ENCODE measurements at regions not wholly inside any gene's neighbourhood (a gene's known extent, or its start where the extent isn't known, plus 50 kb on each side); places are given as distances from the start of the nearest gene placed in this dataset.
"Not testable (repeated sequence)": the region's sequence is repeated elsewhere in the genome, so short reads cannot be mapped to it uniquely, and the experiment has no call there.

- intact Hi-C loops (cut with DNase I), result no loop called here
These were observed 281.9 kb upstream of the MAF start for GRCh38 chr16:79882340-79883005.

DNA sequence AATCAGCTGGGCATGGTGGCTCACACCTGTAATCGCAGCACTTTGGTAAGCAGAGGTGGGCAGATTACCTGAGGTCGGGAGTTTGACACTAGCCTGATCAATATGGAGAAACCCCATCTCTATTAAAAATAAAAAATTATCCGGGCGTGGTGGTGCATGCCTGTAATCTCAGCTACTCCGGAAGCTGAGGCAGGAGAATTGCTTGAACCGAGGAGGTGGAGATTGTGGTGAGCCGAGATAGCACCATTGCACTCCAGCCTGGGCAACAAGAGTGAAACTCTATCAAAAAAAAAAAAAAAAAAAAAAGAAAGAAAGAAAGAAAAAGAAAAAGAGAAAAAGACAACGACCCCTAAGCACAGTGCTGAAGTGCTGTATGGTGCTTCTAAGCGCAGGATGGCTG lies 280.6 kb upstream of the MAF start:
- intact Hi-C loops (cut with DNase I); DNase-seq: not testable (repeated sequence)

More at GRCh38 chr16:79882340-79883005, 281.9 kb upstream of the MAF start:
- no peak for DNase-seq

DNA sequence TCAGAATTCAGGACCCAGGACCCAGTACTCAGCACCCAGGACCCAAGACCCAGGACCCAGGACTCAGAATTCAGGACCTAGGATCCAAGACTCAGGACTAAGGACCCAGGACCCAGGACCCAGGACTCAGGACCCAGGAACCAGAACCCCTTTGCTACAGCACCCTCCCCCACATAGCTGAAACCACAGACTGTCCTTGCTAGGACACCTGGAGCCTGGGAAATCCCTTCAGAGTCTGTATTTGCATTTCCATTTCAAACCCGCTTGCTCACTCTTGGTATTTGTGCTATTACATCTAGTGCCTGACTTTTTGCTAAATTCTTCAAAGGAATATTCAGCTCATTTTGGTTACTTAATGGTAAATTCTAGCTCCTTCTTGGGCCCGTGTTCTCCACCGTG lies 275.8 kb upstream of the MAF start:
- DNase-seq, result no peak
- intact Hi-C loops (cut with DNase I), result no loop called here

GRCh38 chr16:79874391-79874790 lies 273.9 kb upstream of the MAF start:
- intact Hi-C loops (cut with DNase I), result no loop called here
- no peak for DNase-seq

DNA sequence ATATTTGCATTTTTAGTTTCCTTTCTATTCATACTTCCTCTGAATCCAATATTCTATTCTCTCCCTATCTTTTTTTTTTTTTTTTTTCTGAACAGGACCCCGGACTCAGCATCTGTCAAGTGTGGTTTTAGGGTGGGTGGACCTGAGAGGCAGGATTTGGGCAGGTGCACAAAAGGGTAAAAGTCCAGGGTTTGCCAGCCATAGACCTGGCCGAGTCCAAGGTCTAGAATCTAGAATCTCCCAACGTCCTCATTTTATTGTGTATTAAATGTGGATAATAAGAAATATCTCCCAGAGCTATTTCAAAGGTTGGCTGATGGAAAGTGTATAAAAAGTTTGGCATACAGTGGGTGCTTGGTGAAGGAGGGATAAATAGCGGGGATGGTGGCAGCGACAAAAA lies 273.3 kb upstream of the MAF start:
- intact Hi-C loops (cut with DNase I), result no loop called here
- no peak for DNase-seq

DNA sequence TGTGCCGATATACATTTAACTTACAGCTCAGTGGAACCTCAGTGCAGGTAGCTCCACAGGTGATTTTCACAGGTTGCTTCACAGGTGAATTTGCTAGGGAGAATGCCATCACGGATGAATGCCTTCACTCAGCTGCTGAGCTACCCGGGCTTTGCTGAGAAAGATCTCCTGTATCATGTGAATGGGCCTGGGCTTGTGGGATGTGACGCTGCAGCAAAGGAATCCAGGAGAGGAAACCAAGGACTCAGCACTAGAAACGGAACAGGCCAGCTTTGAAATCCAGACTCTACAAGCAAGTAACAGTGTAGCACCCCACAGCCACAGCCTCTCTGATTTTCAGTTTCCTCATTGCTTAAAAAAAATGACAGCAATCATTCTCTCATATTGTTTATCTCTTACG lies 271.4 kb upstream of the MAF start:
- no peak for DNase-seq
- intact Hi-C loops (cut with DNase I), result no loop called here

GRCh38 chr16:79870016-79870886 lies 269.7 kb upstream of the MAF start:
- intact Hi-C loops (cut with DNase I), result no loop called here
- DNase-seq, result no peak

GRCh38 chr16:79869304-79870015 lies 268.9 kb upstream of the MAF start:
- intact Hi-C loops (cut with DNase I), result no loop called here

DNA sequence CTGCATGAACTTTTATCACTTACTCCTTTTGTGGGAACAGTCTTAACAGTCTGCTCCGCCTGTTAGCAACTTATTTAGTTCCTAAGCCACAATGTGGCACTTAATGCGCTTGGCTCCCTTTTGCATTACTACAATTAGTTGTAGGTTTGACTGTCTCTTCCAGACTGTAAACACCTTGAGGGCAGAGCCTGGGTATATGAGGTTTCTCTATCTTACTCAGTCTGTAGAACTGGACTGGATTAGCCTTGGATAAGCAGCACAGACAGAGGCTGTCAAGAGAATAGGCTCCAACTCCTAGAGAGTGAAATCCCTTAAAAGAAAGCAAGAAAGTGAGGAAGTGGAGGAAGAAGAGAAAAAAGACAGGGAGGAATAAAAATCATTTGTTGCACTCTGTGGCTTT lies 268.3 kb upstream of the MAF start:
- DNase-seq, result no peak
- intact Hi-C loops (cut with DNase I), result no loop called here

More at GRCh38 chr16:79869304-79870015, 268.9 kb upstream of the MAF start:
- no peak for DNase-seq

DNA sequence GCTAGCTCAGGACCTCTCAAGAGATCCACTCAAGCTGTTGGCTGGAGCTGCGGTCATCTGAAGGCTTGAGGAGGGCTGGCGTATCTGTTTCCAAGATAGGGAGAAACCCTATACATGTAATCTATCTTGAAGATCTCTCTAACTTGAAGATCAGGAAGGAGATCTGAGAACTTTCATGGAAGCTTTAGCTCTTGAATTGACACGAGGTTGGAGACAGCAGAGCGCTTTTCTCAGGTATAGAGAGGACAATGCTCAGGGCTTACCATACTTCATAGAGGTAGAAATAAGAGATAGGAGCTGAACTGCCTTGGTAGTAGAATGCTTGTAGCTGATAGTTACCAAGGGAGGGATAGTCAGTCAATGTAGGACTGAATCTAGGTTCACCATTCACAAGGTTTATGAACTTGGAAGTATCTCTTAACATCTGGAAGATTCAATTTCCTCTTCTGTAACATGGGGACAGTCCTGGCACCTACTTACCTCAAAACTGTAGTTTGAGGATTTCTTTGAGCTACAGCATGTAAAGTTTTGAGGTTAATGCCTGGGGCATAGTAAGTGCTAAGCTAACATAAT lies 267.0 kb upstream of the MAF start:
- intact Hi-C loops (cut with DNase I), result no loop called here
- DNase-seq, result no peak

DNA sequence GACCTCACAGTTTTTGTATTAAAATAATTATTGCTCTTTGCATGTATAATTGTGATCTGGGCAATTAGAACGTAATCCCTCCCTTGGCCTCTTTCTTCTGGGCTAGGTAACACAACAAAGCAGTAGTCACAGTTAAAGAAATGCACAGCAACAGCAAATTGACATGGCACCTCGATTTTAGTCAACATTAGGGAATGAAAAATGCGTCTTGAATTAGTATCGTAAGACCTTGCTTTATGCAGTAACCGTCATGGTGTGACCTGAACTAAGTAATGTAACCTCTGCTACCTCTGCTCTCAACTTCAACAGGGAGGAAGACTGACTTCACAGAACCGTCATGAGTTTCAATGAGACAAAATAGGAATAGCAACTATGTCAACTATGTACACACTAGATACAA lies 265.4 kb upstream of the MAF start:
- no peak for DNase-seq
- intact Hi-C loops (cut with DNase I), result no loop called here

DNA sequence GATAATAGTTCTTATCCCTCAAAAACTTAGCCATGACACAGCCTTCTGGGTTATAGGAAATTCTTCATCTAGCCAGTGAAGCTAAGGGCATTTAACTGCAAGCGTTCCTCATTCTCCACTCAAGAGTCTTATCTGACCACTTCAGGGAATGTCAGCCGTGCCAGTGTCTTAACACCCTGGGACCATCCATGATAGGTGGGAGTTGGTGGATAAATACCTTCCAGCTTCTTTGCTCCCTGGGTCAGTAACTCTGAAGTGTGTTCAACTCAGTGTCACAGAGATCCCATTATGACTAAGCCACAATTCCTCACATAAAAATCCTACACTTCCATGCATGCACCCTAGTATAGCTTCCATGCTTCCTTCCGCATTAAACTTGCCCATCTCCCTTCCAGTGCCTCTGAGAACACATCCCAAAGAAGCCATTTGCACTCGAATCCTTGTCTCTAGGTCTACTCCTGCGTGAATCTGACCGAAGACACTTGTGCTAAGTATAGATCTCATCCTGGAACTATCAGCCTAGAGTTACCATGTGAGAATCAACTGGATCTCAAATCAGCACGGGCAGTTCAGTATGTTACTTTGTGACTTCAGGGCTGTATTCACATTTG lies 264.3 kb upstream of the MAF start:
- intact Hi-C loops (cut with DNase I), result no loop called here
- no peak for DNase-seq

- intact Hi-C loops (cut with DNase I), result no loop called here
- DNase-seq, result no peak
These were observed 263.7 kb upstream of the MAF start for GRCh38 chr16:79864032-79864780.

- intact Hi-C loops (cut with DNase I), result no loop called here
These were observed 262.8 kb upstream of the MAF start for GRCh38 chr16:79863128-79864031.

GRCh38 chr16:79862601-79863000 lies 262.1 kb upstream of the MAF start:
- intact Hi-C loops (cut with DNase I), result no loop called here
- no peak for DNase-seq

More at GRCh38 chr16:79863128-79864031, 262.8 kb upstream of the MAF start:
- DNase-seq, result no peak

DNA sequence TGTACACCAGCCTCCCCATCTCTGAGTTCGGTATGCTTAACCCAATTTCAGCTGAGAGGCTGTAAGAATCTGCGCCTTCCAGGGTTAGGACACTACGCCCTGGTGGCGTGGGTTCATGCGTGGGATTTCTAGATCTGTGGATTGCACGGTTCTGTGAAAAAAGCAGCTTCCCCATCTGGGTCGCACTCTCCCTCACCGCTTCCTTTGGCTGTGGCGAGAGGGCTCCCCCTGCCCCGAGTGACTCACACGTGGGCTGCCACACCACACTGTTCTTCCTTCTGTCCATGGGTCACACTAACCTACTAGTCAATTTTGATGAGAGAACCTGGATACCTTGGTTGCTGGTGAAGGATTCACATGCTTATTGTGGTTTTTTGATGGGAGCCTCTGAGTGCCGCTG lies 256.0 kb upstream of the MAF start:
- no peak for DNase-seq
- intact Hi-C loops (cut with DNase I), result no loop called here

GRCh38 chr16:79850348-79850747 lies 249.8 kb upstream of the MAF start:
- intact Hi-C loops (cut with DNase I), result no loop called here
- DNase-seq, result no peak

DNA sequence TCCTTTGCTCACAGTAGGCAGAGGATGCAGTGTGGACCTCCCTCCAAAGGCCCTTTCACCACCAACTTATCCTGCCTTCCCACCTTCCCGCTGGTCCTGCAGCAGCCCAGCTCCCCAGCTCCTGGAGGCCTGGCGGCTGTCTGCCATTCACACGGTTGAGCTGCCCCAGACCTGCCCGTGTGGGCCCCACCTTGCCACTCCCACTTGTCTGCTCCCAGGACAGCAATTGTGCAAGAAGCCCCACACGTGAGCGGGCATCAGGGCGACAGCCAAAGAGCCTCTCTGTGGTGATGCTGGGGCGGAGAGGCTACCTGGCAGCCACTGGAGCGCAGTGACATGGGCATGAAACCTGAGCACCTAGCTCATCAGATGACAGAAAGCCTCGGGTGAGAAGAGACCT lies 248.6 kb upstream of the MAF start:
- no peak for DNase-seq
- intact Hi-C loops (cut with DNase I), result no loop called here

Data from head of caudate nucleus (tissue), 42 donors.